Natural killer cell (primary cell): ENCODE measurements at regions not wholly inside any gene's neighbourhood (a gene's known extent, or its start where the extent isn't known, plus 50 kb on each side); places are given as distances from the start of the nearest gene placed in this dataset.

Source experiments
- ATAC-seq, 3 donors: fragments of 150-1000 bp in 2 of 3; fragments of 200-7000 bp in 1 of 3; cut with Tn5 transposase; 1 replicate in 1 of 3; 2 replicates in 2 of 3; pipeline ENCODE4 v1.10.0; 2021; ENCODE audit warnings: mild to moderate bottlenecking in 2 of 3, moderate library complexity in 2 of 3
- DNase-seq, 2 donors: peaks; one replicate each; pipeline versions ENCODE4 v3.0.0 to v3.0.0-alpha.2; 2013 to 2021; ENCODE audit warnings: mixed read lengths in 1 of 2
- H3K27ac ChIP-seq: one replicate; pipeline ENCODE4 v1.5.1; 2013; ENCODE audit warnings: mild to moderate bottlenecking, low read length
- H3K27me3 ChIP-seq: one replicate; pipeline ENCODE4 v1.6.1; 2013; ENCODE audit warnings: low read length; ENCODE audit not compliant: control insufficient read depth, insufficient read depth
- H3K36me3 ChIP-seq: one replicate; pipeline ENCODE4 v1.6.1; 2013; ENCODE audit warnings: low read length; ENCODE audit not compliant: control insufficient read depth, insufficient read depth
- H3K4me1 ChIP-seq: one replicate; pipeline ENCODE4 v1.6.1; 2013; ENCODE audit warnings: low read length; ENCODE audit not compliant: control insufficient read depth, insufficient read depth
- H3K4me3 ChIP-seq: one replicate; pipeline ENCODE4 v1.5.1; 2013; ENCODE audit warnings: low read length
- H3K9me3 ChIP-seq: one replicate; pipeline ENCODE4 v1.6.1; 2013; ENCODE audit warnings: low read length; ENCODE audit not compliant: control insufficient read depth, insufficient read depth
- H3K27ac Mint-ChIP-seq, 2 donors: one replicate each; pipeline ENCODE4 v1.8.0; 2022; ENCODE audit warnings: mild to moderate bottlenecking in 2 of 2, mixed read lengths in 2 of 2, moderate library complexity in 1 of 2
- H3K27me3 Mint-ChIP-seq, 2 donors: one replicate each; pipeline ENCODE4 v1.8.0; 2022; ENCODE audit warnings: low read depth in 2 of 2, mixed read lengths in 2 of 2
- H3K36me3 Mint-ChIP-seq: one replicate; pipeline ENCODE4 v1.8.0; 2022; ENCODE audit warnings: mixed read lengths
- H3K4me1 Mint-ChIP-seq, 2 donors: one replicate each; pipeline ENCODE4 v1.8.0; 2022; ENCODE audit warnings: mixed read lengths in 2 of 2
- H3K4me3 Mint-ChIP-seq: one replicate; pipeline ENCODE4 v1.8.0; 2022; ENCODE audit warnings: mild to moderate bottlenecking, moderate library complexity, mixed read lengths
- H3K9me3 Mint-ChIP-seq, 2 donors: one replicate each; pipeline ENCODE4 v1.8.0; 2022; ENCODE audit warnings: mixed read lengths in 2 of 2
- WGBS: methylation state at CpG from one replicate; pipeline ENCODE4 v1.1.7; 2013; ENCODE audit warnings: missing lambda C conversion rate; ENCODE audit not compliant: insufficient coverage; 5-methylcytosine and 5-hydroxymethylcytosine counted together
- intact Hi-C: fragments of 100-400 bp; cut with micrococcal nuclease; formaldehyde crosslinking; loops from one replicate; pipeline ENCODE4 v1.14.2; 2022
- TF ChIP-seq, protein P1 (sequence below): fragments of 200-600 bp; IDR thresholded peaks from one replicate; pipeline ENCODE4 v1.8.0; 2022; ENCODE audit warnings: antibody characterized with exemption

DNA sequence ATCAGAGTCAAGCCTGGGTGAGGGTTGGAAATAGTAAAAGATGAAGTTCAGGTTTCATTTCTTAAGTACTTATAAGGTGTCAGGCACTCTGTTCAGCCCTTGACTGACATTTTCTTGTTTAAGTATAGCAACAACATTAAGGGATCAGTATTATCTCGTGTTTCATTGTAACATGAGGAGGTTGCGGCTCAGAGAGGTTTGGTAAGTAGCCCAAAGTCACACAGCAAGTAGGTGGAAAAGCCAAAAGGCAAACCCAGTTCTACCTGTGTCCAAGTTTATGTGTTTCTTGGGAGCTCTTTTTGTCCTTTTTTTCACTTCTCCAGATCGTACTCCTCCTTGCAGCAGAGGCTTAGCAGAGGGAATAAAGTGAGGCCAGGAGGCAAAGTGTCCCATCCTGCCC lies 337.5 kb upstream of the KLF3 start:
- Mint-ChIP-seq H3K4me1 (peaks cover 0 to 15% of the 10 kb centered on the region in 2 donors), H3K4me3 (no peak overlapping the region), H3K27me3 (no peaks in the 10 kb centered on the region), H3K9me3 (no peaks in the 10 kb centered on the region), H3K36me3 (no peaks in the 10 kb centered on the region), H3K27ac (no peak overlapping the region)
- TF ChIP-seq, protein P1, sequence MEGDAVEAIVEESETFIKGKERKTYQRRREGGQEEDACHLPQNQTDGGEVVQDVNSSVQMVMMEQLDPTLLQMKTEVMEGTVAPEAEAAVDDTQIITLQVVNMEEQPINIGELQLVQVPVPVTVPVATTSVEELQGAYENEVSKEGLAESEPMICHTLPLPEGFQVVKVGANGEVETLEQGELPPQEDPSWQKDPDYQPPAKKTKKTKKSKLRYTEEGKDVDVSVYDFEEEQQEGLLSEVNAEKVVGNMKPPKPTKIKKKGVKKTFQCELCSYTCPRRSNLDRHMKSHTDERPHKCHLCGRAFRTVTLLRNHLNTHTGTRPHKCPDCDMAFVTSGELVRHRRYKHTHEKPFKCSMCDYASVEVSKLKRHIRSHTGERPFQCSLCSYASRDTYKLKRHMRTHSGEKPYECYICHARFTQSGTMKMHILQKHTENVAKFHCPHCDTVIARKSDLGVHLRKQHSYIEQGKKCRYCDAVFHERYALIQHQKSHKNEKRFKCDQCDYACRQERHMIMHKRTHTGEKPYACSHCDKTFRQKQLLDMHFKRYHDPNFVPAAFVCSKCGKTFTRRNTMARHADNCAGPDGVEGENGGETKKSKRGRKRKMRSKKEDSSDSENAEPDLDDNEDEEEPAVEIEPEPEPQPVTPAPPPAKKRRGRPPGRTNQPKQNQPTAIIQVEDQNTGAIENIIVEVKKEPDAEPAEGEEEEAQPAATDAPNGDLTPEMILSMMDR = no peak
- Histone ChIP-seq H3K4me1 (peaks cover under 1% of the 10 kb centered on the region), H3K27me3 (no peaks in the 10 kb centered on the region), H3K9me3 (no peaks in the 10 kb centered on the region), H3K27ac (no peak overlapping the region), H3K36me3 (no peaks in the 10 kb centered on the region), H3K4me3 (no peak overlapping the region)
- intact Hi-C loops = no loop called here
- ATAC-seq (no peak), DNase-seq (no peak)
- 100% methylated on average over 3 of the region's 3 CpGs for WGBS

DNA sequence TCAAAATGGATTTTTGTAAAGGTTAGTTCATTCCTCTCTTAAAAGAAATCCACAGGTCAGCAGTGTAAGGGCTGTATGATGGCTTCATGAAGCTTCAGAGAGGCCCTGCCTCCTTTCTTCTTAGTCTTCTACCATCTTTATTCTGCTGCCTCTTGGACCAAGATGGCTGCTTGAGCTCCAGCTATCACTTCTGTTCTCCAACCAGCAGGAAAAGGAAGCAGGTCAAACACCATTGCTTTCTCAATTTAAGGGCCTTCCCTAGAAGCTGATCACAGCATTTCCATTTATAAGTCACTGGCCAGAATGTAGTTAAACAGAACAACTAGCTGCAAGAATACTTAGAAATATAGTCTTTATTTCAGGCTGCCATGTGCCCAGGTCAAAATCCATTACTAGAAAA lies 336.8 kb upstream of the KLF3 start:
- H3K4me1 Mint-ChIP-seq = peaks cover 0 to 15% of the 10 kb centered on the region in 2 donors
- intact Hi-C loops = no loop called here
- no peaks in the 10 kb centered on the region for H3K27me3 Mint-ChIP-seq
- Histone ChIP-seq H3K36me3 (no peaks in the 10 kb centered on the region), H3K9me3 (no peaks in the 10 kb centered on the region), H3K27me3 (no peaks in the 10 kb centered on the region), H3K27ac (no peak overlapping the region), H3K4me1 (no peaks in the 10 kb centered on the region), H3K4me3 (no peak overlapping the region)
- TF ChIP-seq, protein P1 = no peak
- no peaks in the 10 kb centered on the region for H3K9me3 Mint-ChIP-seq
- no peaks in the 10 kb centered on the region for H3K36me3 Mint-ChIP-seq
- ATAC-seq (no peak), DNase-seq (no peak)
- no peak overlapping the region for H3K27ac Mint-ChIP-seq
- H3K4me3 Mint-ChIP-seq = no peak overlapping the region

DNA sequence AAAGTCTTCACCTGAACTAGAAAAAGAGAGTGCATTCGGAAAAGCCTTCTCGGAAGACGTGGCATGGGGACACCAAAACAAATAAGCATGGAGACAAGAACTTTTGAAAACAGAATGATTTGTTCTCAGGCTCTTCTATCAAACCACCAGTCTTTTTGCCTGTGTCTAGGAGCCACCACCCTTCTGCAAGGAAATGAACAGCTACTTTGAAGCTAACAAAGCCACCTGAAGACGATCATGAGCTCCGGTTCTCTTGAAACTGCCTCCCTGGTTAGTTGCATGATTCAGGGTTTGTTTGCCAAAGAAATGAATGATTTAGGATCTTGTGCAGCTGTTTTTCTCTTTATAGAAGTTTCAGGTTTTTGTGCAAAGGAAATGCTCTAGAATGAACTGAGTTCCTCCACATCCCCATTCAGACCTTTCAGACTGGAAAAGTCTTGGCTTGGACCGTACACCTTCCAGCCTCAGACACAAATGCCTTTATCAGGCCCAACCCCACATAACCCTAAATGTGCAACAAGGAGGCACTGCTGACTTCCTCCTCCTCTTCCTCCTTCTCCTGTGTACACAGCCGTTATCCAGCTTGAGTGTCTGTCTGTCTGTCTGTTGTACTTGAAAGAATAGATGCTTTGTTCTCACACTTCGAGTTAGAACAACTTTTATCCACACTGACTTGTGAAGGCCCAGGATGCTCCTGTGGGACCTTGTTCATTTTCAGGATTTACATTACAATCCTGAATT lies 334.8 kb upstream of the KLF3 start:
- TF ChIP-seq, protein P1 = no peak
- H3K27me3 ChIP-seq = no peaks in the 10 kb centered on the region
- 63% methylated on average over 7 of the region's 8 CpGs for WGBS
- H3K27me3 Mint-ChIP-seq = peaks cover 0 to 2% of the 10 kb centered on the region in 2 donors
- H3K4me1 ChIP-seq = no peaks in the 10 kb centered on the region
- no peak overlapping the region for H3K4me3 Mint-ChIP-seq
- no peaks in the 10 kb centered on the region for H3K36me3 Mint-ChIP-seq
- no peak overlapping the region for H3K27ac Mint-ChIP-seq
- H3K36me3 ChIP-seq = no peaks in the 10 kb centered on the region
- no peaks in the 10 kb centered on the region for H3K9me3 ChIP-seq
- H3K9me3 Mint-ChIP-seq = no peaks in the 10 kb centered on the region
- intact Hi-C loops = no loop called here
- peaks cover 0 to 15% of the 10 kb centered on the region in 2 donors for H3K4me1 Mint-ChIP-seq
- no peak overlapping the region for H3K27ac ChIP-seq
- no peak for ATAC-seq
- H3K4me3 ChIP-seq = no peak overlapping the region
- peak in 1 of 2 donors; percentile 61 for DNase-seq

DNA sequence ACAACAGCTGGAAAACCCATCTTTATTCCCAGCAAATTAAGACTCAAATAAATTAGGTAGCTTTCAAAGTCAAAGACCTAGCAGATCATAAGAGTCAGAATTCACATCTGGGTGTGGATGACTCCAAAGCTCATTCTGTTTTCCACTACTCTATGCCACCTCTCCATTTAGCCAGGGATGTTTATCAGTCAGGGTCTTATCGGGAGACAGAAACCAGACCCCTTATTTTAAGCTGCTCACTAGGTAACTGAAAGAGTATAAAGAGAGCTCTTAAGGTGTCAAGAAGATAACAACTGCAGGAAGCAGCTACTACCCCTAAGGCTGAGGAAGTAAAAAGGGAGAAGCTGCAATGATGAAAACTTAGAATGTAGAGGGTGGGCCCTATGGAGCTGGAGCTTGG lies 333.7 kb upstream of the KLF3 start:
- Histone ChIP-seq H3K9me3 (no peaks in the 10 kb centered on the region), H3K27me3 (no peaks in the 10 kb centered on the region), H3K4me1 (no peaks in the 10 kb centered on the region), H3K36me3 (no peaks in the 10 kb centered on the region), H3K27ac (no peak overlapping the region), H3K4me3 (no peak overlapping the region)
- no peak for DNase-seq
- Mint-ChIP-seq H3K36me3 (no peaks in the 10 kb centered on the region), H3K9me3 (no peaks in the 10 kb centered on the region), H3K4me1 (peaks cover 7 to 21% of the 10 kb centered on the region in 2 donors), H3K27ac (no peak overlapping the region), H3K27me3 (peaks cover 0 to 13% of the 10 kb centered on the region in 2 donors), H3K4me3 (no peak overlapping the region)
- no peak for ATAC-seq
- no CpG with 5 or more reads among the region's 1 CpG for WGBS
- TF ChIP-seq, protein P1 = no peak
- intact Hi-C loops = no loop called here
